Left lung (tissue), 4 donors: ENCODE measurements at regions not wholly inside any gene's neighbourhood (a gene's known extent, or its start where the extent isn't known, plus 50 kb on each side); places are given as distances from the start of the nearest gene placed in this dataset.
"Not testable (repeated sequence)": the region's sequence is repeated elsewhere in the genome, so short reads cannot be mapped to it uniquely, and the experiment has no call there.

ENCODE experiments used
- ATAC-seq: fragments of 200-7000 bp; cut with Tn5 transposase; one replicate; pipeline ENCODE4 v1.9.1; 2020; ENCODE audit warnings: moderate library complexity
- DNase-seq, 4 donors: peaks; one replicate each; pipeline ENCODE4 v3.0.0-alpha.2; 2013 to 2020
- H3K27ac ChIP-seq, 2 donors: fragments of 200-600 bp; sonication (generic) in 1 of 2; one replicate each; pipeline versions ENCODE4 v1.5.0 to v1.8.0; 2020 to 2021
- H3K27me3 ChIP-seq, 2 donors: fragments of 200-600 bp; sonication (generic) in 1 of 2; one replicate each; pipeline versions ENCODE4 v1.5.0 to v1.8.0; 2020 to 2021
- H3K36me3 ChIP-seq, 2 donors: fragments of 200-600 bp; sonication (generic) in 1 of 2; one replicate each; pipeline versions ENCODE4 v1.5.0 to v1.8.0; 2020 to 2021
- H3K4me1 ChIP-seq, 2 donors: fragments of 200-600 bp; one replicate each; pipeline ENCODE4 v1.8.0; 2021
- H3K4me3 ChIP-seq, 2 donors: fragments of 200-600 bp; sonication (generic) in 1 of 2; one replicate each; pipeline versions ENCODE4 v1.5.0 to v1.8.0; 2020 to 2021; ENCODE audit warnings: mild to moderate bottlenecking in 1 of 2
- H3K9me3 ChIP-seq, 2 donors: fragments of 200-600 bp; sonication (generic) in 1 of 2; one replicate each; pipeline versions ENCODE4 v1.5.0 to v1.8.0; 2020 to 2021
- intact Hi-C, 2 donors: fragments of 100-400 bp; cut with DNase I; formaldehyde crosslinking; loops; one replicate each; pipeline versions ENCODE4 v1.11.2 to v1.14.2; 2022
- TF ChIP-seq, protein P1 (sequence below), 2 donors: fragments of 200-600 bp; sonication (generic) in 1 of 2; IDR thresholded peaks; one replicate each; pipeline versions ENCODE4 v1.5.0 to v1.8.0; 2021; ENCODE audit warnings: antibody characterized with exemption in 2 of 2
- donor health status: DM: no; HTN: yes; CAD: no.
- donor health status: DM: no; HTN: no; CAD: no.

DNA sequence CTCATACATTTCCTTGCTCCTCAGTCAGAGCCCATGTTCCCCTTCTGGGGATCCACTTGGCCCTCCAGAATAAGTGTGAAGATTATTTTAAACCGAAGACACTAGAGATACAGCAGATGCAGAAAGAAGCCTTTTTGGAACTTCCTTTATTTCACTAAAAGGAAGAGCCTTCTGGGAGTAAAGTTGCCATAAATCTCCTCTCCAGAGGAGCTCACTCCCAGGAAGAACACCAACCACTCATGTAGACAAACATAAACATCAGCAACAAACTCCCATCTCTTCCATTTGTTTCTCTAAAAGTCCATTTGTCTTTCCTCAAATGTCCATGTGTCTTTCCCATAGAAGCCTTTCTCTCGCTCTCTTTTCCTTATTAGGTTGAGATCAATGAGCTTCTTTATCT, 62.4 kb upstream of the MSH6 start:
- DNase-seq (no peak), ATAC-seq (no peak)
- TF ChIP-seq, protein P1, sequence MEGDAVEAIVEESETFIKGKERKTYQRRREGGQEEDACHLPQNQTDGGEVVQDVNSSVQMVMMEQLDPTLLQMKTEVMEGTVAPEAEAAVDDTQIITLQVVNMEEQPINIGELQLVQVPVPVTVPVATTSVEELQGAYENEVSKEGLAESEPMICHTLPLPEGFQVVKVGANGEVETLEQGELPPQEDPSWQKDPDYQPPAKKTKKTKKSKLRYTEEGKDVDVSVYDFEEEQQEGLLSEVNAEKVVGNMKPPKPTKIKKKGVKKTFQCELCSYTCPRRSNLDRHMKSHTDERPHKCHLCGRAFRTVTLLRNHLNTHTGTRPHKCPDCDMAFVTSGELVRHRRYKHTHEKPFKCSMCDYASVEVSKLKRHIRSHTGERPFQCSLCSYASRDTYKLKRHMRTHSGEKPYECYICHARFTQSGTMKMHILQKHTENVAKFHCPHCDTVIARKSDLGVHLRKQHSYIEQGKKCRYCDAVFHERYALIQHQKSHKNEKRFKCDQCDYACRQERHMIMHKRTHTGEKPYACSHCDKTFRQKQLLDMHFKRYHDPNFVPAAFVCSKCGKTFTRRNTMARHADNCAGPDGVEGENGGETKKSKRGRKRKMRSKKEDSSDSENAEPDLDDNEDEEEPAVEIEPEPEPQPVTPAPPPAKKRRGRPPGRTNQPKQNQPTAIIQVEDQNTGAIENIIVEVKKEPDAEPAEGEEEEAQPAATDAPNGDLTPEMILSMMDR (IDR thresholded peaks at IDR 0.05), result no peak
- intact Hi-C loops, result no loop called here
- no peaks in the 10 kb centered on the region for H3K27me3 ChIP-seq
- H3K27ac ChIP-seq, result no peak overlapping the region
- H3K4me1 ChIP-seq, result no peaks in the 10 kb centered on the region
- no peak overlapping the region for H3K4me3 ChIP-seq
- H3K9me3 ChIP-seq, result no peaks in the 10 kb centered on the region
- no peaks in the 10 kb centered on the region for H3K36me3 ChIP-seq

DNA sequence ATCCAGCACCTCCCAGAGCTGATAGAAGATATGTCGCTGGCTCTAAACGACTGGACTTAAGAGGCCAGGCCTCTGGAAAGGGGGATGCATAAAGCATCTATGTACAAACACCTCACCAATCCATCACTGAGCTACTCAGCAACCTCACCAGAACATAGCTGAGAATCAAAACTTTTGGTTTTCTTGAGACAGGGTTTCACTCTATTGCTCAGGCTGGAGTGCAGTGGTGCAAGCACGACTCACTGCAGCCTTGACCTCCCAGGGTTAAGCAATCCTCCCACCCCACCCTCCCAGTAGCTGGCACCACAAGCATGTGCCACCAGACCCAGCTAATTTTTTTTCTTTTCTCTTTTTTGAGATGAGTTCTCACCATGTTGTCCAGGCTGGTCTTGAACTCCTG, 62.9 kb upstream of the MSH6 start:
- TF ChIP-seq, protein P1 (IDR thresholded peaks at IDR 0.05), result no peak
- H3K36me3 ChIP-seq, result no peaks in the 10 kb centered on the region
- no peak for DNase-seq
- H3K27ac ChIP-seq, result no peak overlapping the region
- no peaks in the 10 kb centered on the region for H3K9me3 ChIP-seq
- no peak for ATAC-seq
- no peaks in the 10 kb centered on the region for H3K4me1 ChIP-seq
- no peak overlapping the region for H3K4me3 ChIP-seq
- no peaks in the 10 kb centered on the region for H3K27me3 ChIP-seq
- intact Hi-C loops, result no loop called here

DNA sequence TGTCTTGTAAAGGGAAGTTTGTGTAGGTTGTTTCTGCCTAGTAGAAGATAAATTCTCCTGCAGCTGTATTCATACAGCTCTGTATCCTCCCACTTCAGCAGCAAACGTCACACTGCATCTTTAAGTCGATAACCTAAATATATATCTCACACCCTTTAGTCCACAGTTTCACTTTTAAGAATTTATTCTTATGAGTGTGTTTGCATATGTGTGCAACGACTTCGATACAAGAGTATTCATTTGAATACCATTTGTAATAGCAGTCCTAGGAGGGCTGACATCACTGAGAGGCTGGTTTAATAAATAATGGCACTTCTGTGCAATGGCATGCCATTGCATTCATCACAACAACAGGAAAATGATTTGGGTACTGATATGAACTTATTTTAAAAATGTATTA, 63.8 kb upstream of the MSH6 start:
- Histone ChIP-seq H3K27ac (no peak overlapping the region), H3K4me3 (no peak overlapping the region), H3K4me1 (no peaks in the 10 kb centered on the region), H3K27me3 (no peaks in the 10 kb centered on the region), H3K36me3 (no peaks in the 10 kb centered on the region), H3K9me3 (no peaks in the 10 kb centered on the region)
- no peak for ATAC-seq
- TF ChIP-seq, protein P1 (IDR thresholded peaks at IDR 0.05), result no peak
- intact Hi-C loops, result no loop called here
- DNase-seq, result no peak

DNA sequence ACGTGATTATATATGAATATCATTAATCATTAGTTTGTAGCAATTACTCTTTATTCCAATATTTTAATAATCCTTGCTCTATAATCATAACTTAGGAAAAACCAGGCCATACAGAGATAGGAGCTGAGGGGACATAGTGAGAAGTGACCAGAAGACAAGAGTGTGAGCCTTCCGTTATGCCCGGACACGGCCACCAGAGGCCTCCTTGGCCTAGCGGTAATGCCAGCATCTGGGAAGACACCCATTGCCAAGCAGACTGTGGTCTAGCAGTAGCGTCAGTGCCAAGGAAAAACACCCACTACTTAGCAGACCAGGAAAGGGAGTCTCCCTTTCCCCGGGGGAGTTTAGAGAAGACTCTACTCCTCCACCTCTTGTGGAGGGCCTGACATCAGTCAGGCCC, 66.6 kb upstream of the MSH6 start:
- ATAC-seq, H3K36me3 ChIP-seq, intact Hi-C loops, H3K27me3 ChIP-seq, H3K4me3 ChIP-seq, DNase-seq, H3K9me3 ChIP-seq, H3K27ac ChIP-seq, H3K4me1 ChIP-seq: not testable (repeated sequence)

DNA sequence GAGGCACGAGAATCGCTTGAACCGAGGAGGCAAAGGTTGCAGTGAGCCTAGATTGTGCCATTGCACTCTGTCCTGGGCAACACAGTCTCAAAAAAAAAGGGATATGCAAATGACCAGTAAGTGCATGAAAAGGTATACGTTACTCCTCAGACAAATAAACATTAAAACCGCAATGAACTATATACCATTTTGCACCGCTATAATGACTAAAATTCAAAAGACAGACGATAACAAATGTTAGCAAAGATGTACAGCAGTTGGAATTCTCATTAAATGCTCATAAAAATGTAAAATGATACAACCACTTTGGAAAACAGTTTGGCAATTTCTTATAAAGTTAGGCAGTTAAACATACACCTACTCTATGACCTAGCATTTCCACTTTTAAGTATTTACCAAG, 67.4 kb upstream of the MSH6 start:
- Histone ChIP-seq H3K27me3 (no peaks in the 10 kb centered on the region), H3K9me3 (no peaks in the 10 kb centered on the region), H3K36me3 (no peaks in the 10 kb centered on the region), H3K4me3 (no peak overlapping the region), H3K27ac (no peak overlapping the region), H3K4me1 (no peaks in the 10 kb centered on the region)
- ATAC-seq (no peak), DNase-seq (no peak)
- intact Hi-C loops, result no loop called here
- TF ChIP-seq, protein P1 (IDR thresholded peaks at IDR 0.05), result no peak

DNA sequence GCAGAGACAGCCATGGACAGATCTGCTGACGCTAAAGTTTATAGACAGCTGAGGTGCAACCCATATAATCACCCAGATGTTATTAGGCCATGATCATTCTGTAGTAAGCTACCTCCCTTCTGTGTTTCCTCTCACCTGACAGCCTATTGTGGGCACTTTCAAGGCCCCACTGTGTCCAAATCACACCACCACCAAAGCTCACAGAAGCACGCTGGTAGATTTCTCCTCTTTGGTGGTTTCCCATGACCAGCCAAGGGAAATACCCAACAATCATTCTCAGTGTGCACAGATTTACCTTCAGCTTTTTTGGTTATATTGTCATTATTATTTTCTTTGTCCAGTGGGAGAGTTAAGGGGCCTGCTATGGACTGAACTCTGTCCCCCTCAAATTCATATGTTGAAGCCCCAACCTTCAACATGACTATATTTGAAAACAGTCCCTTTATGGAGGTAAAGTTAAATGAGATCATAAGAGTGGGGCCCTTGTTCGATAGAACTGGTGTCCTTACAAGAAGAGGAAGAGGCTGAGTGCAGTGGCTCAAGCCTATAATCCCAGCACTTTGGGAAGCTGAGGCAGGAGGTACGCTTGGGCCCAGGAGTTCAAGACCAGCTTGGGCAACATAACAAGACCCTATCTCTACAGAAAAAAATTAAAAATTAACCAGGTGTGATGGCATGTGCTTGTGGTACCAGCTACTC, 74.0 kb upstream of the MSH6 start:
- H3K4me3 ChIP-seq, result no peak overlapping the region
- no peaks in the 10 kb centered on the region for H3K9me3 ChIP-seq
- no peak overlapping the region for H3K27ac ChIP-seq
- TF ChIP-seq, protein P1 (IDR thresholded peaks at IDR 0.05), result no peak
- H3K4me1 ChIP-seq, result no peaks in the 10 kb centered on the region
- DNase-seq (no peak), ATAC-seq (no peak)
- no peaks in the 10 kb centered on the region for H3K36me3 ChIP-seq
- intact Hi-C loops, result no loop called here
- H3K27me3 ChIP-seq, result no peaks in the 10 kb centered on the region
